Glomerular visceral epithelial cell (primary cell): ENCODE measurements at regions not wholly inside any gene's neighbourhood (a gene's known extent, or its start where the extent isn't known, plus 50 kb on each side); places are given as distances from the start of the nearest gene placed in this dataset.
"Not testable (repeated sequence)": the region's sequence is repeated elsewhere in the genome, so short reads cannot be mapped to it uniquely, and the experiment has no call there.

ENCODE experiments used
- DNase-seq: peaks from one replicate; pipeline ENCODE4 v3.0.0-alpha.2; 2016; ENCODE audit errors: extremely low spot score

GRCh38 chr14:100419856-100420255, 96.7 kb downstream of the SLC25A47 start:
- no peak for DNase-seq

- no peak for DNase-seq
These were observed 98.8 kb downstream of the SLC25A47 start for GRCh38 chr14:100421756-100422470.

- no peak for DNase-seq
These were observed 99.6 kb downstream of the SLC25A47 start for GRCh38 chr14:100422556-100423316.

- DNase-seq = no peak
These were observed 100.3 kb downstream of the SLC25A47 start for GRCh38 chr14:100423317-100424010.

GRCh38 chr14:100424504-100425428, 101.6 kb downstream of the SLC25A47 start:
- DNase-seq = no peak

- DNase-seq = no peak
These were observed 102.3 kb downstream of the SLC25A47 start for GRCh38 chr14:100425429-100425827.

- DNase-seq = no peak
These were observed 103.2 kb downstream of the SLC25A47 start for GRCh38 chr14:100426314-100426713.

- no peak for DNase-seq
These were observed 104.0 kb downstream of the SLC25A47 start for GRCh38 chr14:100427166-100427565.

- peak; percentile 64 for DNase-seq
These were observed 105.6 kb downstream of the SLC25A47 start for GRCh38 chr14:100428727-100429126.

GRCh38 chr14:100429537-100429936, 106.4 kb downstream of the SLC25A47 start:
- no peak for DNase-seq

- DNase-seq = no peak
These were observed 107.4 kb downstream of the SLC25A47 start for GRCh38 chr14:100430571-100430970.

- not testable (repeated sequence) for DNase-seq
These were observed 108.3 kb downstream of the SLC25A47 start for GRCh38 chr14:100431461-100431860.

- no peak for DNase-seq
These were observed 109.7 kb downstream of the SLC25A47 start for GRCh38 chr14:100432652-100433427.

GRCh38 chr14:100433428-100433814, 110.3 kb downstream of the SLC25A47 start:
- no peak for DNase-seq

- no peak for DNase-seq
These were observed 111.0 kb downstream of the SLC25A47 start for GRCh38 chr14:100434033-100434601.

- no peak for DNase-seq
These were observed 111.8 kb downstream of the SLC25A47 start for GRCh38 chr14:100434911-100435438.

GRCh38 chr14:100435459-100435858, 112.3 kb downstream of the SLC25A47 start:
- no peak for DNase-seq

- no peak for DNase-seq
These were observed 113.7 kb downstream of the SLC25A47 start for GRCh38 chr14:100436745-100437406.

GRCh38 chr14:100438271-100438670, 115.1 kb downstream of the SLC25A47 start:
- no peak for DNase-seq
